ENCODE measurements at regions not wholly inside any gene's neighbourhood (a gene's known extent, or its start where the extent isn't known, plus 50 kb on each side); places are given as distances from the start of the nearest gene placed in this dataset.
"Not testable (repeated sequence)": the region's sequence is repeated elsewhere in the genome, so short reads cannot be mapped to it uniquely, and the experiment has no call there.

DNA sequence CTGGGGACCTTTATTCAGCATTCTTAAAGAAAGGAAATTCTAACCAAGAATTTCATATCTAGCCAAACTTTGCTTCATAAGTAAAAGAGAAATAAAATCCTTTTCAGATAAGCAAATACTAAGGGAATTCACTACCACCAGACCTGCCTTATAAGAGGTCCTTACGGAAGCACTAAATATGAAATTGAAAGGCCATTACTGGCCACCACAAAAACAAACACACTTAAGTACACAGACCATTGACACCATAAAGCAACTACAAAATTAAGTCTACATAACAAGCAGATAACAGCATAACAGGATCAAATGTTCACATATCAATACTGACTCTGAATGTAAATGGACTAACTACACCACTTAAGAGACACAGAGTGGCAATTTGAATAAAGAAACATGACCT lies 361.4 kb upstream of the POU5F2 start:
- H3K4me3 ChIP-seq (ENCODE audit: low read length) = no peak overlapping the region
- no peak for TF ChIP-seq CTCF (conservative IDR thresholded peaks at IDR 0.05; ENCODE audit: low read length)
- no peak for DNase-seq (ENCODE audit: low read depth)

DNA sequence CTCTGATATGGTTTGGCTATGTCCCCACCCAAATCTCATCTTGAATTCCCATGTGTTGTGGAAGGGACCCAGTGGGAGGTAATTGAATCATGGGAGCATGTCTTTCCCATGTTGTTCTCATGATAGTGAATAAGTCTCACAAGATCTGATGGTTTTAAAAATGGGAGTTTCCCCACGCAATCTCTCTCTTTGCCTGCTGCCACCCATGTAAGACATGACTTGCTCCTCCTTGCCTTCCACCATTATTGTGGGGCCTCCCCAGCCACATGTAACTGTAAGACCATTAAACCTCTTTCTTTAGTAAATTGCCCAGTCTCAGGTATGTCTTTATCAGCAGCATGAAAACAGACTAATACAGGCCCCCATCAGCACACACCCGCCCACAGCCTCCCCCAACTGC lies 356.0 kb upstream of the POU5F2 start:
- H3K4me3 ChIP-seq (ENCODE audit: low read length); DNase-seq (ENCODE audit: low read depth): not testable (repeated sequence)

GRCh38 chr5:94094793-94095441 lies 353.5 kb upstream of the POU5F2 start:
- no peak for TF ChIP-seq CTCF (conservative IDR thresholded peaks at IDR 0.05; ENCODE audit: low read length)
- DNase-seq (ENCODE audit: low read depth) = no peak
- H3K4me3 ChIP-seq (ENCODE audit: low read length) = no peak overlapping the region

DNA sequence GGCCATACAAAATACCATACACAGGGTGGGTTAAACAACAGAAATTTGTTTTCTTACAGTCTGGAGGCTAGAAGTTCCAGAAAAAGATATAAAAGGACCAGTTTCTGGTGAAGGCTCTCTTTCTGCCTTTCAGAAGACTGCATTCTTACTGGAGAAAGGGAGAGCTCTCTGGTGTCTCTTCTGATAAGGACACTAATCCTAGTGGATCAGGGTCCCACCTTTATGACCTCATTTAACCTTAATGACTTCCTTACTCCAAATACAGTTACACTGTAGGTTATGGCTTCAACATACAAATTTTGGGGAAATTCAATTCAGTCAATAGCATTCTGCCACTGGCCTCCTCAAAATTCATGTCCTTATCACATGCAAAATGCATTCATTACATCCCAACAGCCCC lies 351.9 kb upstream of the POU5F2 start:
- TF ChIP-seq CTCF (conservative IDR thresholded peaks at IDR 0.05; ENCODE audit: low read length) = no peak
- no peak for DNase-seq (ENCODE audit: low read depth)
- H3K4me3 ChIP-seq (ENCODE audit: low read length) = no peak overlapping the region

DNA sequence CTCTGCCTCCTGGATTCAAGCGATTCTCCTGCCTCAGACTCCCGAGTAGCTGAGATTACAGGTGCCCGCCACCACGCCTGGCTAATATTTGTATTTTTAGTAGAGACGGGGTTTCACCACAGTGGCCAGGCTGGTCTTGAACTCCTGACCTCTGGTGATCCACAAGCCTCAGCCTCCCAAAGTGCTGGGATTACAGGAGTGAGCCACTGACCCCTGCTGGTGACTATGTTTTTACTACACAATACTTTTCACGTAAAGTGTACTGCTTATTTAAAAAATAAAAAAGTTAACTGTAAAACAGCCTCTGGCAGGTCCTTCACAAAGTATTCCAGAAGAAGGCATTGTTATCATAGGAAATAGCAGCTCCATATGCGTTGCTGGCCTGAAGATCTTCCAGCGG lies 345.2 kb upstream of the POU5F2 start:
- DNase-seq (ENCODE audit: low read depth); H3K4me3 ChIP-seq (ENCODE audit: low read length): not testable (repeated sequence)

- no peak overlapping the region for H3K4me3 ChIP-seq (ENCODE audit: low read length)
- TF ChIP-seq CTCF (conservative IDR thresholded peaks at IDR 0.05; ENCODE audit: low read length) = no peak
- DNase-seq (ENCODE audit: low read depth) = no peak
These were observed 344.8 kb upstream of the POU5F2 start for GRCh38 chr5:94086194-94086593.

DNA sequence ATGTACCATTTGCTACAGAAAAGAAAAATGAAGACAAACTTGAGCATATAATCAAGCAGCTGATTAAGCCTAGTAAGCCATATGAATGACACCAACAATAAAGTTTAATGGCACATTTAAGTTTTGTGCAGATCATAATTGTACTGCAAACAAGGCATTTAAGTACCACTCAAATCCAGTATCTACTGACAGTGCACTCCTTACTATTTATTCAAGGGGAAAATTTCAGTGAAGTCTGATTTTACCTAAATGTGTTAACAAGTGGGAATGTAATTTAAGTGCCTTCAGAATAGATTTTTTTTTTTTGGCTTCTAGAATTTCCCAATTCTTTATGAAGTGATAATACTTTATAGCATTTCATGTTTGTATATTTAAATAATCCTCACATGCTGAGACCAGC lies 341.0 kb upstream of the POU5F2 start:
- no peak overlapping the region for H3K4me3 ChIP-seq (ENCODE audit: low read length)
- no peak for DNase-seq (ENCODE audit: low read depth)
- no peak for TF ChIP-seq CTCF (conservative IDR thresholded peaks at IDR 0.05; ENCODE audit: low read length)

DNA sequence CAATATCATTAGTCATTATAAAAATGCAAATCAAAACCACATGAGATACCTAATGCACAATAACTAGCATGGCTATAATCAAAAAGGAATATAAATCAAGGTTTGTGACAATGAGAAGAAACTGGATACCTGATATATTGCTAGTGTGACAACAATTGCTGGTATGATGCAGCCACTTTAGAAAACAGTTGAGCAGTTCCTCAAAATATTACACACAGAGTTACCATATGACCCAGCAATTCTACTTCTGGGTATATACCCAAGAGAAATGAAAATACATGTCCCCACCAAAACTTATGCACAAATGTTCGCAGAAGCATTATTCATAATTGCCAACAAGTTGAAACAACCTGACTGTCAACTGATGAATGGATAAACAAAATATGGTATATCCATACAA lies 339.7 kb upstream of the POU5F2 start:
- no peak for TF ChIP-seq CTCF (conservative IDR thresholded peaks at IDR 0.05; ENCODE audit: low read length)
- DNase-seq (ENCODE audit: low read depth) = no peak

More for the DNA sequence above, 339.7 kb upstream of the POU5F2 start:
- no peak overlapping the region for H3K4me3 ChIP-seq (ENCODE audit: low read length)
